HEK293T (cell line): ENCODE measurements at regions not wholly inside any gene's neighbourhood (a gene's known extent, or its start where the extent isn't known, plus 50 kb on each side); places are given as distances from the start of the nearest gene placed in this dataset.

ENCODE experiments used
- CTCF ChIA-PET: fragments of 350-600 bp; formaldehyde crosslinking; extraction: SDS; loops from one replicate; lab custom pipeline; 2021; ENCODE audit warnings: antibody characterized with exemption, inconsistent platforms; lab: Yijun Ruan, JAX
- POLR2A ChIA-PET: fragments of 350-600 bp; formaldehyde crosslinking; extraction: SDS; loops from one replicate; lab custom pipeline; 2020; ENCODE audit warnings: antibody characterized with exemption, inconsistent platforms; lab: Yijun Ruan, JAX
- DNase-seq: peaks from one replicate; pipeline ENCODE4 v3.0.0; 2012; ENCODE audit warnings: mixed read lengths; ENCODE audit errors: extremely low spot score
- ARNT ChIP-seq: fragments of 450-650 bp; IDR thresholded peaks from 2 replicates; pipeline ENCODE4 v1.6.1; 2017; ENCODE audit warnings: mild to moderate bottlenecking
- BHLHE40 ChIP-seq: fragments of 450-650 bp; IDR thresholded peaks from 2 replicates; pipeline ENCODE4 v1.6.1; 2016; ENCODE audit warnings: mild to moderate bottlenecking, moderate library complexity, borderline replicate concordance
- CTBP1 ChIP-seq: fragments of 450-650 bp; IDR thresholded peaks from 2 replicates; pipeline ENCODE4 v1.6.1; 2016; ENCODE audit warnings: borderline replicate concordance
- ELF4 ChIP-seq: fragments of 450-650 bp; IDR thresholded peaks from 2 replicates; pipeline ENCODE4 v1.6.1; 2017; ENCODE audit warnings: antibody characterized with exemption
- FOXA1 ChIP-seq: fragments of 450-650 bp; IDR thresholded peaks from 2 replicates; pipeline ENCODE4 v1.6.1; 2016; ENCODE audit warnings: mild to moderate bottlenecking
- FOXK2 ChIP-seq: fragments of 450-650 bp; IDR thresholded peaks from 2 replicates; pipeline ENCODE4 v1.6.1; 2016; ENCODE audit warnings: mild to moderate bottlenecking
- FOXM1 ChIP-seq: fragments of 450-650 bp; IDR thresholded peaks from 2 replicates; pipeline ENCODE4 v1.6.1; 2017; ENCODE audit warnings: mild to moderate bottlenecking, borderline replicate concordance
- HDGF ChIP-seq: fragments of 450-650 bp; IDR thresholded peaks from 2 replicates; pipeline ENCODE4 v1.6.1; 2017; ENCODE audit warnings: antibody characterized with exemption, borderline replicate concordance
- L3MBTL2 ChIP-seq: fragments of 450-650 bp; conservative IDR thresholded peaks from 2 replicates; pipeline ENCODE4 v1.6.1; 2016; ENCODE audit warnings: mild to moderate bottlenecking
- LEF1 ChIP-seq: fragments of 450-650 bp; IDR thresholded peaks from 2 replicates; pipeline ENCODE4 v1.6.1; 2017; ENCODE audit warnings: mild to moderate bottlenecking, borderline replicate concordance
- NFRKB ChIP-seq: fragments of 450-650 bp; IDR thresholded peaks from 2 replicates; pipeline ENCODE4 v1.6.1; 2016; ENCODE audit warnings: mild to moderate bottlenecking, moderate library complexity
- PKNOX1 ChIP-seq: fragments of 450-650 bp; IDR thresholded peaks from 2 replicates; pipeline ENCODE4 v1.6.1; 2016
- SP1 ChIP-seq: fragments of 450-650 bp; IDR thresholded peaks from 2 replicates; pipeline ENCODE4 v1.6.1; 2017
- SUZ12 ChIP-seq: fragments of 450-650 bp; IDR thresholded peaks from 2 replicates; pipeline ENCODE4 v1.6.1; 2016; ENCODE audit warnings: mild to moderate bottlenecking
- TARDBP ChIP-seq: fragments of 450-650 bp; IDR thresholded peaks from 2 replicates; pipeline ENCODE4 v1.6.1; 2016
- ZNF384 ChIP-seq: fragments of 450-650 bp; IDR thresholded peaks from 2 replicates; pipeline ENCODE4 v1.6.1; 2016

DNA sequence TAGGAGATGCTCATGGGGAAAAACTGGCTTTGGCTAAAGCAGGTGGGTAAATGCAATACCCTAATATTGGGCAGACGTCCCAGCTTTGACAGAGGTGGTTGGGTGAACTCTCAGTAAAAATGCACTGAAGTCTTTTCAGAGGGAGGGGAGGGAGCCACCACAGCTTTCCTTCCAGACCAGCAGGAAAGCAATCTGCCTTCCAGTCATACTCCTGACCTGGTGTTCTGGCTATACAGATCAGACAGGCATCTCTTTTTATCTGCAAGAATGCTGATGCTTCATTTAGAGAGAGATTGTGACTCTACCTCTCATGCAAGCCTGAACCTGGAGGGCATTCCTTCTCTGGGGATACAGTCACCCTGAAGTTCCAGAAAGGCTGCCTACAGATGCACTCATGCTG, 52.6 kb upstream of the ICA1 start:
- no peak for DNase-seq
- CTCF ChIA-PET: no interaction called here
- POLR2A ChIA-PET: no interaction called here
- TF ChIP-seq FOXA1 (no peak), LEF1 (no peak), L3MBTL2 (no peak), SUZ12 (no peak), PKNOX1 (no peak), ELF4 (no peak), ARNT (no peak), FOXM1 (no peak), FOXK2 (no peak), TARDBP (no peak), ZNF384 (no peak), BHLHE40 (no peak)

GRCh38 chr7:8319115-8319514, 57.1 kb upstream of the ICA1 start:
- CTCF ChIA-PET: no interaction called here
- TF ChIP-seq LEF1 (no peak), ELF4 (no peak), SP1 (no peak), L3MBTL2 (no peak), ARNT (no peak), FOXA1 (no peak), HDGF (no peak), SUZ12 (no peak), NFRKB (no peak)

DNA sequence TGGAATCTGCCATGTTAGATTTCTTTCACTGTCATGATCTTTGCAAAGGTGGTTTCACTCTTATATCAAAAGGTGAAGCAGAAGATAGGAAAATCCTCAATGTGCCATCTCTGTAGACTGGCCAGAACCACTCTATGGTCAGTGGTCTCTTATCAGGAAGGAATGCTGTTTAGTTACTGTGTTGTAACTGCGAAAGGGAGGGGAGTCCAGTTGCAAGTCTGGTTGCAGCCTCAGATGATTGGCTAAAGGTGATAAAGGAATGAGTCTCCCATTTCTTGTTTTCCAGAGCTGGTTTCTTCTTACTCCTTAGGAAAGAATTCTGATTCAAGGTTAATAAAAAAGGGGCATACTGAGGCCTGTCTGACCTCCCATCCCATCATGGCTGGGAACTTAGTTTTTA, 58.2 kb upstream of the ICA1 start:
- CTCF ChIA-PET: no interaction called here
- POLR2A ChIA-PET: no interaction called here
- DNase-seq: no peak
- TF ChIP-seq TARDBP: no peak
- no peak for TF ChIP-seq PKNOX1
- TF ChIP-seq HDGF: no peak
- TF ChIP-seq NFRKB: no peak
- no peak for TF ChIP-seq ZNF384
- no peak for TF ChIP-seq ELF4
- TF ChIP-seq FOXM1: no peak
- no peak for TF ChIP-seq FOXK2
- TF ChIP-seq SUZ12: no peak
- TF ChIP-seq L3MBTL2: no peak
- TF ChIP-seq SP1: no peak
- TF ChIP-seq CTBP1: no peak
- TF ChIP-seq ARNT: no peak

More at GRCh38 chr7:8319115-8319514, 57.1 kb upstream of the ICA1 start:
- POLR2A ChIA-PET: no interaction called here
- DNase-seq: no peak

- no peak for DNase-seq
- TF ChIP-seq HDGF (no peak), FOXM1 (no peak), LEF1 (no peak), BHLHE40 (no peak), CTBP1 (no peak), FOXK2 (no peak), ZNF384 (no peak), FOXA1 (no peak), SP1 (no peak), NFRKB (no peak), TARDBP (no peak), ARNT (no peak), PKNOX1 (no peak), L3MBTL2 (no peak), SUZ12 (no peak), ELF4 (no peak)
- POLR2A ChIA-PET: no interaction called here
- CTCF ChIA-PET: no interaction called here
These were observed 59.3 kb upstream of the ICA1 start for GRCh38 chr7:8321312-8321711.

GRCh38 chr7:8322667-8323066, 60.7 kb upstream of the ICA1 start:
- no peak for DNase-seq
- POLR2A ChIA-PET: no interaction called here
- no peak for TF ChIP-seq ZNF384
- TF ChIP-seq FOXA1: no peak
- TF ChIP-seq L3MBTL2: no peak
- TF ChIP-seq NFRKB: no peak
- no peak for TF ChIP-seq HDGF
- no peak for TF ChIP-seq PKNOX1
- TF ChIP-seq LEF1: no peak
- TF ChIP-seq FOXM1: no peak
- TF ChIP-seq FOXK2: no peak
- CTCF ChIA-PET: no interaction called here

DNA sequence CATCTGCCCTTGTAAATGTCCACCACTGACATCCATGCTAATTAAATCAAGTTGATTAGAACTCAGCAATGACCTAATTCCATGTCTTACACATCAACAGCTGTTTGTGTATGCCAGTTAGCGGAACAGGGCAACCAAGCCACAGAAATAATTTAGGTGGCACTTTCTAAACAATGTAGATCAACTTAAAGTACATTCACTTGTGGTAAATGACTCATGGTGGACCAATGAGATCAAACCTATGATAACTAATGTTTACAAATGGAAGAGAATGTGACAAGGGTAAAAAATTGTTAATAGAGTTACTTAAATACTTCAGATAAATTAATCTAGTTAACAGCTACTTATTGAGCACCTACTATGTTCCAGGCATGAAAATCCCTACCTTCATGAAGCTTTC, 63.1 kb upstream of the ICA1 start:
- CTCF ChIA-PET: no interaction called here
- POLR2A ChIA-PET: no interaction called here
- no peak for DNase-seq
- TF ChIP-seq PKNOX1 (no peak), HDGF (no peak), ARNT (no peak), L3MBTL2 (no peak), LEF1 (no peak), SUZ12 (no peak), ELF4 (no peak), CTBP1 (no peak), BHLHE40 (no peak), FOXA1 (no peak), FOXK2 (no peak), NFRKB (no peak), ZNF384 (no peak), FOXM1 (no peak), SP1 (no peak)
